ENCODE measurements at regions not wholly inside any gene's neighbourhood (a gene's known extent, or its start where the extent isn't known, plus 50 kb on each side); places are given as distances from the start of the nearest gene placed in this dataset.

GRCh38 chr5:56608217-56608925 is 207.0 kb upstream of the MAP3K1 start:
- Histone ChIP-seq H2AFZ (ENCODE audit: low read length) (no peak overlapping the region), H3K4me2 (ENCODE audit: extremely low read depth, insufficient read depth, low read length) (no peak overlapping the region)

DNA sequence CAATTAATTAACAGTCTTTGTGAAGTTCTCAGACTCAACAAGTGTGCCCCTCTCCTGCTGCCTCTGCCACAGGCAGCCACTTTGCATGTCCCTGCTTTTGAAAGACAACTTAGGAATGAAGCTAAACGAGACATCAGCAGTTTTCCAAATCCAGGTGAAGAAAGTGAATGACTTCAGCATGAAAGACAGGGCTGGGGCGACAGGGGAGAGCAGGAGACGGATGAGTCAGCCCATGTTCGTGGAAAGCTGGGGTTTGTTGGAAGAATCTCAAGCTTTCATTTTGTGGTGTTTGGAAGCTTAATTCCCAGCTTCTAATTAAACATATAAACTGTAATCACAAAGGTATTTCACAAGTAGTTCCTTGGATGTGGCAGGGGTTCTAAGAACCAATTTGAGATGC is 207.8 kb upstream of the MAP3K1 start:
- peak in 1 of 2 donors; percentile 65 for DNase-seq (ENCODE audit: low read depth in 2 of 2)
- H3K4me2 ChIP-seq (ENCODE audit: extremely low read depth, insufficient read depth, low read length) = peak overlapping the region; percentile 57

More at GRCh38 chr5:56608217-56608925, 207.0 kb upstream of the MAP3K1 start:
- Histone ChIP-seq H3K36me3 (ENCODE audit: control insufficient read depth, insufficient read depth, low read length) (no peaks in the 10 kb centered on the region), H3K4me1 (ENCODE audit: control insufficient read depth, extremely low read depth, insufficient read depth, low read length) (peaks cover 3% of the 10 kb centered on the region), H3K4me3 (replicated peaks in 1 of 4; ENCODE audit: control extremely low read depth in 1 of 4, insufficient read depth in 1 of 4, low read depth in 3 of 4, low read length in 4 of 4) (no peak overlapping the region), H3K27ac (ENCODE audit: insufficient read depth, low read length) (no peak overlapping the region), H4K20me1 (ENCODE audit: control insufficient read depth, extremely low read depth, insufficient read depth, low read length) (peaks cover 1% of the 10 kb centered on the region), H3K9me3 (ENCODE audit: control insufficient read depth, insufficient read depth, low read depth, low read length) (no peaks in the 10 kb centered on the region), H3K27me3 (ENCODE audit: control insufficient read depth, insufficient read depth, low read length) (no peaks in the 10 kb centered on the region), H3K79me2 (ENCODE audit: control insufficient read depth, insufficient read depth, low read length) (no peaks in the 10 kb centered on the region), H3K9ac (ENCODE audit: insufficient read depth, low read length) (no peak overlapping the region)
- no peak for TF ChIP-seq EZH2 (IDR thresholded peaks at IDR 0.05; ENCODE audit: low read length, missing control alignments)
- TF ChIP-seq CTCF (conservative IDR thresholded peaks at IDR 0.05 in 1 of 2, IDR thresholded peaks at IDR 0.05 in 1 of 2; ENCODE audit: low read depth in 1 of 2, low read length in 2 of 2) = no peak
- peak in 1 of 2 donors; percentile 33 for DNase-seq (ENCODE audit: low read depth in 2 of 2)

GRCh38 chr5:56607074-56607473 is 208.3 kb upstream of the MAP3K1 start:
- H3K4me3 ChIP-seq (replicated peaks in 1 of 4; ENCODE audit: control extremely low read depth in 1 of 4, insufficient read depth in 1 of 4, low read depth in 3 of 4, low read length in 4 of 4) = no peak overlapping the region
- DNase-seq (ENCODE audit: low read depth in 2 of 2) = peak in 1 of 2 donors; percentile 40
- no peaks in the 10 kb centered on the region for H3K36me3 ChIP-seq (ENCODE audit: control insufficient read depth, insufficient read depth, low read length)
- TF ChIP-seq EZH2 (IDR thresholded peaks at IDR 0.05; ENCODE audit: low read length, missing control alignments) (no peak), CTCF (conservative IDR thresholded peaks at IDR 0.05 in 1 of 2, IDR thresholded peaks at IDR 0.05 in 1 of 2; ENCODE audit: low read depth in 1 of 2, low read length in 2 of 2) (no peak)
- H4K20me1 ChIP-seq (ENCODE audit: control insufficient read depth, extremely low read depth, insufficient read depth, low read length) = peaks cover 1% of the 10 kb centered on the region
- H3K9ac ChIP-seq (ENCODE audit: insufficient read depth, low read length) = no peak overlapping the region
- peaks cover 3% of the 10 kb centered on the region for H3K4me1 ChIP-seq (ENCODE audit: control insufficient read depth, extremely low read depth, insufficient read depth, low read length)
- no peaks in the 10 kb centered on the region for H3K9me3 ChIP-seq (ENCODE audit: control insufficient read depth, insufficient read depth, low read depth, low read length)
- H3K27ac ChIP-seq (ENCODE audit: insufficient read depth, low read length) = no peak overlapping the region
- no peaks in the 10 kb centered on the region for H3K79me2 ChIP-seq (ENCODE audit: control insufficient read depth, insufficient read depth, low read length)
- H3K27me3 ChIP-seq (ENCODE audit: control insufficient read depth, insufficient read depth, low read length) = no peaks in the 10 kb centered on the region
- no peak overlapping the region for H2AFZ ChIP-seq (ENCODE audit: low read length)
- H3K4me2 ChIP-seq (ENCODE audit: extremely low read depth, insufficient read depth, low read length) = no peak overlapping the region

More for the DNA sequence above, 207.8 kb upstream of the MAP3K1 start:
- no peak for TF ChIP-seq EZH2 (IDR thresholded peaks at IDR 0.05; ENCODE audit: low read length, missing control alignments)
- no peak for TF ChIP-seq CTCF (conservative IDR thresholded peaks at IDR 0.05 in 1 of 2, IDR thresholded peaks at IDR 0.05 in 1 of 2; ENCODE audit: low read depth in 1 of 2, low read length in 2 of 2)
- Histone ChIP-seq H3K79me2 (ENCODE audit: control insufficient read depth, insufficient read depth, low read length) (no peaks in the 10 kb centered on the region), H3K9me3 (ENCODE audit: control insufficient read depth, insufficient read depth, low read depth, low read length) (no peaks in the 10 kb centered on the region), H3K4me3 (replicated peaks in 1 of 4; ENCODE audit: control extremely low read depth in 1 of 4, insufficient read depth in 1 of 4, low read depth in 3 of 4, low read length in 4 of 4) (no peak overlapping the region), H3K9ac (ENCODE audit: insufficient read depth, low read length) (no peak overlapping the region), H2AFZ (ENCODE audit: low read length) (no peak overlapping the region), H4K20me1 (ENCODE audit: control insufficient read depth, extremely low read depth, insufficient read depth, low read length) (peaks cover 1% of the 10 kb centered on the region), H3K27me3 (ENCODE audit: control insufficient read depth, insufficient read depth, low read length) (no peaks in the 10 kb centered on the region), H3K4me1 (ENCODE audit: control insufficient read depth, extremely low read depth, insufficient read depth, low read length) (peaks cover 3% of the 10 kb centered on the region), H3K27ac (ENCODE audit: insufficient read depth, low read length) (no peak overlapping the region), H3K36me3 (ENCODE audit: control insufficient read depth, insufficient read depth, low read length) (no peaks in the 10 kb centered on the region)

Measured in fibroblast of lung (primary cell).